Fibroblast of pulmonary artery (primary cell): ENCODE measurements at regions not wholly inside any gene's neighbourhood (a gene's known extent, or its start where the extent isn't known, plus 50 kb on each side); places are given as distances from the start of the nearest gene placed in this dataset.

Experiments used
- DNase-seq: peaks from one replicate; pipeline ENCODE4 v3.0.0-alpha.2; 2010; ENCODE audit warnings: low read depth
- H3K4me3 ChIP-seq: replicated peaks from 2 replicates; pipeline ENCODE4 v1.5.1; 2011; ENCODE audit warnings: low read depth, mild to moderate bottlenecking, control low read depth, low read length, moderate library complexity
- TF ChIP-seq, protein P1 (sequence below): IDR thresholded peaks from 2 replicates; pipeline ENCODE4 v1.5.1; 2011; ENCODE audit warnings: mild to moderate bottlenecking, control low read depth, low read length, inconsistent platforms; ENCODE audit errors: missing control alignments

DNA sequence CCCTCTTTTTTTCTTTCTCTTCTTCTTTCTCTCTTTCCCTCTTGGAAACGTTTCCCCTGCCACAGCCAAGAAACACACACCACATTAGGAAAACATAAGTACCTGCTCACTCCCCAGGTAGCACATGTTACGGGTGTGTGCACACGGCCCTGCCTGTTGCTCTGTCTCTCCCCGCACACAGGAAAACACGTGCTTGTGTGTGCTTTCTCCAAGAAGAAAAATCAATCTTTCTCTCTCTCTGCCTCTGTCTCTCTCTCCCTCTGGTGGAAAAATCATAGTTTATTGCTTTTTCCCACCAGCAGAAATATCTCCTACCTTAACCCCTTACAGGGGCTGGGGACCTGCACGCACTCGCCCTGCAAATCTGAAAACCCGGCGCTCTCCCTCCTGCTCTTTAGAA, 102.3 kb downstream of the EDN3 start:
- H3K4me3 ChIP-seq = no peak overlapping the region
- DNase-seq = no peak
- TF ChIP-seq, protein P1, sequence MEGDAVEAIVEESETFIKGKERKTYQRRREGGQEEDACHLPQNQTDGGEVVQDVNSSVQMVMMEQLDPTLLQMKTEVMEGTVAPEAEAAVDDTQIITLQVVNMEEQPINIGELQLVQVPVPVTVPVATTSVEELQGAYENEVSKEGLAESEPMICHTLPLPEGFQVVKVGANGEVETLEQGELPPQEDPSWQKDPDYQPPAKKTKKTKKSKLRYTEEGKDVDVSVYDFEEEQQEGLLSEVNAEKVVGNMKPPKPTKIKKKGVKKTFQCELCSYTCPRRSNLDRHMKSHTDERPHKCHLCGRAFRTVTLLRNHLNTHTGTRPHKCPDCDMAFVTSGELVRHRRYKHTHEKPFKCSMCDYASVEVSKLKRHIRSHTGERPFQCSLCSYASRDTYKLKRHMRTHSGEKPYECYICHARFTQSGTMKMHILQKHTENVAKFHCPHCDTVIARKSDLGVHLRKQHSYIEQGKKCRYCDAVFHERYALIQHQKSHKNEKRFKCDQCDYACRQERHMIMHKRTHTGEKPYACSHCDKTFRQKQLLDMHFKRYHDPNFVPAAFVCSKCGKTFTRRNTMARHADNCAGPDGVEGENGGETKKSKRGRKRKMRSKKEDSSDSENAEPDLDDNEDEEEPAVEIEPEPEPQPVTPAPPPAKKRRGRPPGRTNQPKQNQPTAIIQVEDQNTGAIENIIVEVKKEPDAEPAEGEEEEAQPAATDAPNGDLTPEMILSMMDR = no peak

DNA sequence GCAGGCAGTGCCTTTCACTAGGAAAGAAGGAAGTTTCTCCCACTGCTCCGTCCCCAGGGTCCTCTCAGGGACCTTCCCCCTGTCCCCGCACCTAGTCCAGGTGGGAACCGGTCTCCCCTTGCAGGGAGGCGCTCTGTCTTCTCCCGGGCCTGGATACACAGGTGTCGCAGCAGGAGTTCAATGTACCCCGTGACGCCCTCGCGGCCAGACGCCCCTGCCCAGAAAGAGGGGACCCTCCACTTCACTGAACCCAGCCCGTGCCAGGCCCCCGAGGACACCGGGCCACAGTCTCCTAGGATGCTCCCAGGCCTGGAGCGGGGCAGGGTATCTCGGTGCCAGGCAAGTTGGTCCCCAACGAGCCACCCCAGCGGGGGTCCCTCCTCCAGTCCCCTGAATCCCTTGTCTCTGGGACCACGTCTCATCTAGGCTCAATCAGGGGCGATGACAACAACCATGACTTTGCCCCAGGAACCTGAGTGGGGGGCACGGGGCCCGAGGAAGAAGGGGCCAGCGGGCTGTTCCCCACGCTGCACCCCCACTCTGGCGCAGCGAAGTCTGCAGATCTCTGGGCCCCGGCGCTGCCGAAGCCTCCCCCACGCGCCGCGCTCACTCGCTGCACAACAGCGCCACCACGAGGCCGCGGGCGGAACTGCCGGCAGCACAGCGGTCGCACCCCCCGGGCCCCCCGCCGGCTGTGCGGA, 103.0 kb downstream of the EDN3 start:
- no peak overlapping the region for H3K4me3 ChIP-seq
- TF ChIP-seq, protein P1 = peak; percentile 31

DNA sequence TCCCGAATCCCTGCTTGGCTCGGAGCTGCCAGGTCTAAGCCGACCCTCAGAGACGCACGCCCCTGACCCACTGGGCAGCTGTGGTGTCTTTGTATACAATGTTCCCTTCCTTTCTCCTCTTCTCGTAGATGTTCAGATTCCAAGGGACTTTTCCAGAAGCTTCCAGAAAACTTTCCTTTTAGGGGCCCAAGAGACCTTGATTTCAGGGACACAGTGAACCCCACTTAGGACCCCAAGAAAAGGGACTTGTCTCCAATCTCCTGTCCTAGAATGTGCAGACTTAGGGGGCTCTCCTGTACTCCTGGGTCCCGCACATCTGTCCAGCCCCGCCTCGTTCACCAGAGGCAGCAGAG, 103.5 kb downstream of the EDN3 start:
- no peak for DNase-seq
- no peak overlapping the region for H3K4me3 ChIP-seq
- TF ChIP-seq, protein P1 = no peak

More for the DNA sequence above, 103.0 kb downstream of the EDN3 start:
- peak; percentile 2 for DNase-seq

DNA sequence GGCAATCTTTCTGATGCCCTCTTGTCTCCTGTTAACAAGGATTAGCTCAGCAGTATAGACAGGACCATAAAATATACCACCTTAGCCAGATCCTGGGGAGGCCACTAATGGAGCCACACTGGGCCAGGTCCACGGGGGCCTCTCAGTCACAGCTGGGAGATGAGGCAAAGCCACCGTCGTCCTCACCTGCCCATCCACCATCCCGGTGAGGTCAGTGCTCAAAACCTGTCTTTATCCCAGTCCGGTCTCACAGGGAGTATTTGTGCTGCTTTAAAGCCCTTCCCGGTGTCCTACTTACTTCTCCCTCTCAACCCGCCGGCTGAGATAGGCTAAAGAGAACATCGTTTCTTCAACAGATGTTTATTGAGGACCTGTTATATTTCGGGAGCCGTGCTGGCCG, 104.3 kb downstream of the EDN3 start:
- H3K4me3 ChIP-seq = no peak overlapping the region
- DNase-seq = no peak
- TF ChIP-seq, protein P1 = no peak

DNA sequence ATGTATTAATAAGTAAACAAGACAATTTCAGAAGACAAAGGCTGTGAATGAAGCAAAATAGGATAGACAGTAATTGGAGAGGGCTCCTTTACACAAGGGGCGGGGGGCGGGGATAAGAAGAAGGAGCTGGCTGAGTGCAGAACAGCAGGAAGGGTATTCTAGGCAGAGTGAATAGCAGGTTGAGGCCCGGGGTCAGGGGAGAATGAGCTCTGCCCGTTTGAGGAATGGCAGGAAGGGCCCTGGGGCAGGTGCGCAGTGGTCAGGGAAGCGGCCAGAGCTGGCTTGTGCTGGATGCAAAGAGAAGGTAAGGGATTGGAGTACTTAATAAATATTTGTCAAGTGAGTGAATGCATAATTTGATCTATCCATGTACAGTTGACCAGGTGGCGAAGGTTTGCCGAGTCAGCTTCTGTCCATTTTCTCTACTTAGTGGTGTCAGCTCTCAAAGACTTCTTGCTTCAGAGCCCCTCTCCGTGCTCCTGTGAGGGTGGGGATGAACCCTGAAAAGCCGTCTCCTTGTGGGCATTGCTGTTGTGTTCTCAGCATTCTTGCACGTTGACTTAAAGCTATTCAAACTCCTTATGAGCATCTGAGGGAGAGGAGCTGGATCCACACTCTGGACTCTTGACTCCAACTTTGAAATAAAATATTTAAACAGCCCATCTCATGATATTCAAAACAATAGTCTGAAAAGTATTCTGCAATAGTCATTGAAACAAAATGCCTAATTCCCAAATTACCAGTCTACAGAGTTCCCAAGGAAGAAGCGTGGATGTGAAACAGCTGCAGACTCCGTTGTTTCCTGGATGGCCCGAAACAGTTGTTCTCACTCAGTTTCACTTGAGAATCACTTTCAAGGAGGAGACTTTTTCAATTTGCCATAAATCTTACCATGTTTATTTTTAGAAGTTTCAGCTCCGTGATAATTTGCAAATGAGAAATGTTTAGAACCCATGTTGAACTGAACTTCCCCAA, 105.1 kb downstream of the EDN3 start:
- TF ChIP-seq, protein P1 = no peak
- DNase-seq = no peak
- no peak overlapping the region for H3K4me3 ChIP-seq

DNA sequence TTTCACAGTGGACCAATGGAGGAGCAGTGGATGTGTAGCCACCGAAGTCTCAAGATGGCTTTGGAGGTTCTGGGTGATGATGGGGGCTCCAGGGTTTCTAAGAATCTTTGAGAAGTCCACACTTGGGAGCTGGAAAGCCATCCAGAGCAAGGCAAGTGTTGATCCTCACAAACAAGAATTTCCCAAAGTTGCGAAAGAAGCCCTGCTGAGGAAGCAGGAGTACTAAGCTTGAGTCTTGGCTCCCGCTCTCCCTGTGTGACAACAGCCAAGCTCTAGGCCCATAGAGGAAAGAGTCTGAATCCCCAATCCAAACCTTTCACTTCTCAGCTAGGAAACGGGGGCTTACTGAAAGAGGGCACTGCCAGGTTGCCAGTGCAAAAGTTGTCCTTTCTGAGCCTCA, 106.0 kb downstream of the EDN3 start:
- TF ChIP-seq, protein P1 = no peak
- no peak for DNase-seq
- H3K4me3 ChIP-seq = no peak overlapping the region

DNA sequence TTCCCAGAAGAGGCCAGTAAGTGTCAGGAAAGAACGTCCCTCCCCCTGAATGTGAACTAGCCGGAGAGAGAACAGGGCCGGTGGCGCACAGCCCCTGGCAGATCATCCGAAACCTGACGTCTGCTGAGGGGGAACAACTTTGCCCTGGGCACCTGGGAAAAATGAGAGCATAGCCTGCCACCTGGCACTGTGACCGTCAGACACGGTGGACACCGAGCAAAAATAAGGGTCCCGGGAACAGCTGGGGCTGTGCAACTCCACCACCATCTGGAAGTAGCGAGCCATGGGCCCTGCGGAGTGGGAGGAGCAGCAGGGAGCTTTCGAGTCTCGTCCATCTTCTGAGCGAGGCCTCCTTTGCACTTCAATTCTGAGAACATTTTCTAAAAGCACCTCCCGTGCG, 110.8 kb downstream of the EDN3 start:
- H3K4me3 ChIP-seq = no peak overlapping the region
- DNase-seq = no peak
- TF ChIP-seq, protein P1 = no peak
